ENCODE measurements at regions not wholly inside any gene's neighbourhood (a gene's known extent, or its start where the extent isn't known, plus 50 kb on each side); places are given as distances from the start of the nearest gene placed in this dataset.

- Histone ChIP-seq H3K56ac (ENCODE audit: insufficient read length, low read depth, low read length) (no peak overlapping the region), H3K23ac (ENCODE audit: insufficient read length, low read depth, low read length) (no peak overlapping the region), H2BK20ac (ENCODE audit: low read depth, low read length, poor library complexity, severe bottlenecking) (no peak overlapping the region), H3K27me3 (ENCODE audit: insufficient read depth, low read length) (no peaks in the 10 kb centered on the region; the same call in 1 of the 2 replicates), H3K79me1 (ENCODE audit: insufficient read depth, low read depth, low read length, poor library complexity, severe bottlenecking) (no peaks in the 10 kb centered on the region), H3K23me2 (ENCODE audit: insufficient read length, low read depth, low read length, poor library complexity, severe bottlenecking) (no peaks in the 10 kb centered on the region), H4K8ac (replicated peaks; ENCODE audit: insufficient read length, low read depth, low read length) (no peak overlapping the region), H3K9me3 (ENCODE audit: control insufficient read depth, low read depth, low read length) (no peaks in the 10 kb centered on the region), H3K18ac (ENCODE audit: insufficient read length, low read depth, low read length) (no peak overlapping the region), H4K91ac (ENCODE audit: insufficient read length, low read depth, low read length) (no peak overlapping the region), H3K4me1 (ENCODE audit: insufficient read depth, low read length) (peaks cover 9% of the 10 kb centered on the region; the same call in 1 of the 2 replicates), H3K4ac (ENCODE audit: low read depth, low read length) (no peak overlapping the region), H3T11ph (ENCODE audit: low read length) (no peak overlapping the region), H2AK5ac (ENCODE audit: insufficient read length, low read length) (no peak overlapping the region), H3K27ac (ENCODE audit: insufficient read length, low read depth, low read length) (no peak overlapping the region), H3K4me2 (ENCODE audit: insufficient read depth, insufficient read length, low read length) (no peak overlapping the region), H3K79me2 (ENCODE audit: insufficient read depth, low read length) (no peaks in the 10 kb centered on the region), H2BK15ac (ENCODE audit: low read depth, low read length) (no peak overlapping the region), H2AFZ (ENCODE audit: low read length) (no peak overlapping the region), H2BK120ac (ENCODE audit: low read depth, low read length, poor library complexity, severe bottlenecking) (no peak overlapping the region), H3K14ac (ENCODE audit: insufficient read depth, low read length) (no peak overlapping the region), H4K5ac (ENCODE audit: insufficient read length, low read depth, low read length) (no peak overlapping the region), H4K20me1 (ENCODE audit: control insufficient read depth, insufficient read depth, insufficient read length) (no peaks in the 10 kb centered on the region), H3K9ac (ENCODE audit: extremely low read depth, insufficient read length, low read length) (no peak overlapping the region), H2BK12ac (ENCODE audit: insufficient read length, low read depth, low read length) (no peak overlapping the region), H2BK5ac (ENCODE audit: insufficient read length, low read length) (no peak overlapping the region)
- Mint-ChIP-seq H3K4me1 (peaks cover 35 to 38% of the 10 kb centered on the region in 2 experiments), H3K27ac (peak overlapping the region in 1 of 3 experiments; percentile 19; a peak in 1 of 7 replicates), H3K4me3 (no peak overlapping the region), H3K36me3 (ENCODE audit: insufficient read depth in 1 of 3, low read depth in 3 of 3) (no peaks in the 10 kb centered on the region), H3K27me3 (ENCODE audit: low read depth) (peaks cover 15% of the 10 kb centered on the region), H3K9me3 (no peaks in the 10 kb centered on the region; a peak in 1 of 5 replicates)
- DNase-seq: no peak
- TF ChIP-seq CTCF (conservative IDR thresholded peaks at IDR 0.05): no peak
- WGBS (ENCODE audit: extremely low coverage, insufficient read length, low lambda C conversion rate): no CpG with 5 or more reads among the region's 5 CpGs
Observed at GRCh38 chr9:95775191-95775590, 100.3 kb upstream of the ERCC6L2 start.

Measured in H9 (cell line).